A673 (cell line): ENCODE measurements at regions not wholly inside any gene's neighbourhood (a gene's known extent, or its start where the extent isn't known, plus 50 kb on each side); places are given as distances from the start of the nearest gene placed in this dataset.

ENCODE experiments used
- BruUV-seq: library from RNA; stranded (reverse); fragments of 400-500 nt; replicated peaks from 2 replicates; lab custom pipeline; 2021; lab: Mats Ljungman, UMichigan
- CTCF ChIA-PET: fragments of 300-600 bp; sonication (Branson Sonifier 250); formaldehyde crosslinking; loops from one replicate; lab custom pipeline; 2022; ENCODE audit warnings: antibody characterized with exemption; lab: Charles Lee
- POLR2A ChIA-PET: fragments of 300-600 bp; sonication (Branson Sonifier 250); formaldehyde crosslinking; loops from one replicate; lab custom pipeline; 2022; ENCODE audit warnings: antibody characterized with exemption; ENCODE audit not compliant: low non-redundant PET; lab: Charles Lee
- DNase-seq: peaks from one replicate; pipeline ENCODE4 v3.0.0-alpha.2; 2015; ENCODE audit warnings: low spot score
- H3K27ac ChIP-seq: fragments of 200-600 bp; sonication (generic); 2 replicates; pipeline ENCODE4 v1.5.1; 2016; ENCODE audit warnings: mixed run types, low read depth, mild to moderate bottlenecking, mixed read lengths, antibody characterized with exemption, low read length; ENCODE audit not compliant: poor library complexity, severe bottlenecking
- H3K27me3 ChIP-seq: fragments of 200-600 bp; sonication (generic); replicated peaks from 2 replicates; pipeline ENCODE4 v1.6.1; 2017; ENCODE audit warnings: mixed run types, low read depth, mild to moderate bottlenecking, mixed read lengths, antibody characterized with exemption, low read length; ENCODE audit not compliant: insufficient read depth, poor library complexity
- H3K36me3 ChIP-seq: fragments of 200-600 bp; sonication (generic); 2 replicates; pipeline ENCODE4 v1.6.1; 2016; ENCODE audit warnings: mixed run types, mild to moderate bottlenecking, mixed read lengths, antibody characterized with exemption, low read length; ENCODE audit not compliant: insufficient read depth, poor library complexity, severe bottlenecking
- H3K4me1 ChIP-seq: fragments of 200-600 bp; sonication (generic); 2 replicates; pipeline ENCODE4 v1.6.1; 2017; ENCODE audit warnings: mixed run types, mild to moderate bottlenecking, mixed read lengths, antibody characterized with exemption, low read length; ENCODE audit not compliant: insufficient read depth, poor library complexity, severe bottlenecking
- H3K4me3 ChIP-seq: fragments of 200-600 bp; sonication (generic); 2 replicates; pipeline ENCODE4 v1.5.1; 2016; ENCODE audit warnings: low read depth, mixed run types, mild to moderate bottlenecking, mixed read lengths, low read length; ENCODE audit not compliant: poor library complexity, severe bottlenecking
- H3K9me3 ChIP-seq: fragments of 200-600 bp; sonication (generic); 2 replicates; pipeline ENCODE4 v1.6.1; 2016; ENCODE audit warnings: mixed run types, low read depth, mild to moderate bottlenecking, mixed read lengths, antibody characterized with exemption, low read length; ENCODE audit not compliant: poor library complexity, severe bottlenecking
- CTCF ChIP-seq: fragments of 300-800, 200-600 bp; sonication (generic); conservative IDR thresholded peaks from 2 replicates; pipeline ENCODE4 v1.5.1; 2017; ENCODE audit warnings: low read depth, mild to moderate bottlenecking, antibody characterized with exemption, low read length, moderate library complexity, mixed read lengths
- EZH2 ChIP-seq: fragments of 200-600 bp; sonication (generic); IDR thresholded peaks from 2 replicates; pipeline ENCODE4 v1.6.1; 2017; ENCODE audit warnings: borderline replicate concordance, low read depth, mild to moderate bottlenecking, mixed read lengths, antibody characterized with exemption, low read length; ENCODE audit not compliant: poor library complexity, severe bottlenecking
- intact Hi-C: fragments of 100-400 bp; cut with micrococcal nuclease; formaldehyde crosslinking; loops from one replicate; pipeline ENCODE4 v1.10.0; 2022; ENCODE audit not compliant: unreplicated experiment

GRCh38 chr3:76463501-76463900, 576.4 kb upstream of the ROBO2 start:
- Histone ChIP-seq H3K27ac (no peak overlapping the region), H3K9me3 (no peaks in the 10 kb centered on the region), H3K27me3 (no peaks in the 10 kb centered on the region), H3K36me3 (no peaks in the 10 kb centered on the region), H3K4me3 (no peak overlapping the region), H3K4me1 (no peaks in the 10 kb centered on the region)
- POLR2A ChIA-PET = no interaction called here
- intact Hi-C loops = no loop called here
- no TSS peak for BruUV-seq
- CTCF ChIA-PET = no interaction called here
- no peak for DNase-seq
- TF ChIP-seq EZH2 (no peak), CTCF (no peak)

- Histone ChIP-seq H3K27ac (no peak overlapping the region), H3K27me3 (no peaks in the 10 kb centered on the region), H3K4me3 (no peak overlapping the region), H3K36me3 (no peaks in the 10 kb centered on the region), H3K4me1 (no peaks in the 10 kb centered on the region), H3K9me3 (no peaks in the 10 kb centered on the region)
- no peak for DNase-seq
- intact Hi-C loops = no loop called here
- ChIA-PET POLR2A (no interaction called here), CTCF (no interaction called here)
- BruUV-seq = no TSS peak
- TF ChIP-seq CTCF (no peak), EZH2 (no peak)
Measured at GRCh38 chr3:76470285-76470684, 569.6 kb upstream of the ROBO2 start.

GRCh38 chr3:76474632-76475031, 565.3 kb upstream of the ROBO2 start:
- Histone ChIP-seq H3K9me3 (no peaks in the 10 kb centered on the region), H3K36me3 (no peaks in the 10 kb centered on the region), H3K27me3 (no peaks in the 10 kb centered on the region), H3K4me3 (no peak overlapping the region), H3K27ac (no peak overlapping the region), H3K4me1 (no peaks in the 10 kb centered on the region)
- POLR2A ChIA-PET = no interaction called here
- DNase-seq = no peak
- CTCF ChIA-PET = no interaction called here
- TF ChIP-seq EZH2 (no peak), CTCF (no peak)
- no TSS peak for BruUV-seq
- intact Hi-C loops = no loop called here
